GM10248 (cell line): ENCODE measurements at regions not wholly inside any gene's neighbourhood (a gene's known extent, or its start where the extent isn't known, plus 50 kb on each side); places are given as distances from the start of the nearest gene placed in this dataset.
"Not testable (repeated sequence)": the region's sequence is repeated elsewhere in the genome, so short reads cannot be mapped to it uniquely, and the experiment has no call there.

Experiments used
- CTCF ChIA-PET: fragments of 300-600 bp; sonication (Branson Sonifier 250); formaldehyde crosslinking; extraction: SDS; loops from one replicate; lab custom pipeline; 2021; ENCODE audit warnings: antibody characterized with exemption; lab: Yijun Ruan, JAX
- POLR2A ChIA-PET: fragments of 350-650 bp; sonication (Branson Sonifier 250); formaldehyde crosslinking; extraction: SDS; loops from one replicate; lab custom pipeline; 2020; ENCODE audit warnings: antibody characterized with exemption; lab: Yijun Ruan, JAX
- DNase-seq: peaks from one replicate; pipeline ENCODE4 v3.0.0; 2012; ENCODE audit errors: extremely low spot score
- TF ChIP-seq, protein P1 (sequence below): IDR thresholded peaks from 2 replicates; pipeline ENCODE4 v1.5.1; 2012; ENCODE audit warnings: mild to moderate bottlenecking, low read depth; ENCODE audit errors: extremely low read depth, missing control alignments, control extremely low read depth

DNA sequence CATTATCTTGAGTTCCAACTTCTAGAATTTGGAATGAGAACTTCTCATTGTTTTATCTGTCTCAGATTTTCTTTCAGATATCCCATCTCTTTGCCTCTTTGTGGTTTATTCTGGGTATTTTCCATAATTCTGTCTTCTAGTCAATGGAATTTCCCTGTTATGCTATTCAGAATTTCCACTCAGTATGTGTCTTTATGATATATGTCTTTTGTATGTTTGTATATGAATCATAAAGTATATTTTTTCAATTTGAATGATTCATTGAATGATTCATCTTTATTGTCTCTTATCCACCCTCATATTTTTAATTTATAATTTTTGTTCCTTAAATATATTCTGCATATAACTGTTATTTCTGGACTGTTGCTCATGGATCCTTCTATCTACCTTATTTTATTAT lies 729.7 kb upstream of the GOT2 start:
- TF ChIP-seq, protein P1, sequence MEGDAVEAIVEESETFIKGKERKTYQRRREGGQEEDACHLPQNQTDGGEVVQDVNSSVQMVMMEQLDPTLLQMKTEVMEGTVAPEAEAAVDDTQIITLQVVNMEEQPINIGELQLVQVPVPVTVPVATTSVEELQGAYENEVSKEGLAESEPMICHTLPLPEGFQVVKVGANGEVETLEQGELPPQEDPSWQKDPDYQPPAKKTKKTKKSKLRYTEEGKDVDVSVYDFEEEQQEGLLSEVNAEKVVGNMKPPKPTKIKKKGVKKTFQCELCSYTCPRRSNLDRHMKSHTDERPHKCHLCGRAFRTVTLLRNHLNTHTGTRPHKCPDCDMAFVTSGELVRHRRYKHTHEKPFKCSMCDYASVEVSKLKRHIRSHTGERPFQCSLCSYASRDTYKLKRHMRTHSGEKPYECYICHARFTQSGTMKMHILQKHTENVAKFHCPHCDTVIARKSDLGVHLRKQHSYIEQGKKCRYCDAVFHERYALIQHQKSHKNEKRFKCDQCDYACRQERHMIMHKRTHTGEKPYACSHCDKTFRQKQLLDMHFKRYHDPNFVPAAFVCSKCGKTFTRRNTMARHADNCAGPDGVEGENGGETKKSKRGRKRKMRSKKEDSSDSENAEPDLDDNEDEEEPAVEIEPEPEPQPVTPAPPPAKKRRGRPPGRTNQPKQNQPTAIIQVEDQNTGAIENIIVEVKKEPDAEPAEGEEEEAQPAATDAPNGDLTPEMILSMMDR = no peak

DNA sequence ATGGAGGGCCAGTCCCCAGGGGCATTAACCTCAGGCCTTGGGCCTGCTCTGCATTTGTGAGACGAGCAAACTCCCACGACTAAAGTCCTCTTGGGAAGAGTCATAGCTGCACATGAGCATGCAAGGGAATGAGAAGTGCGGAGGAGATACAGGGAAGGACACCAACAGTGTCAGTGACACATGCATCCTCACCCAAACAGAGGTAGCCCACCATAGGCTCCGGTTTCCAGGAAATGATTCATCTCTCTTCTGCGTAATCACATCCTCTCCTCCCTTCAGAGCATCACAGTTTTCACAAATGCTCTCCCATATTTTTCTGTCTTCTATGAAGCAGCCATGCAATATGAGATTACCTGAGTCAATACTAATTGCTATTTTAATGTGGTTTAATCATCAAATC lies 725.7 kb upstream of the GOT2 start:
- TF ChIP-seq, protein P1 = no peak
- CTCF ChIA-PET = no interaction called here
- DNase-seq = no peak
- POLR2A ChIA-PET = no interaction called here

More for the DNA sequence above, 729.7 kb upstream of the GOT2 start:
- POLR2A ChIA-PET = no interaction called here
- no peak for DNase-seq
- CTCF ChIA-PET = no interaction called here

DNA sequence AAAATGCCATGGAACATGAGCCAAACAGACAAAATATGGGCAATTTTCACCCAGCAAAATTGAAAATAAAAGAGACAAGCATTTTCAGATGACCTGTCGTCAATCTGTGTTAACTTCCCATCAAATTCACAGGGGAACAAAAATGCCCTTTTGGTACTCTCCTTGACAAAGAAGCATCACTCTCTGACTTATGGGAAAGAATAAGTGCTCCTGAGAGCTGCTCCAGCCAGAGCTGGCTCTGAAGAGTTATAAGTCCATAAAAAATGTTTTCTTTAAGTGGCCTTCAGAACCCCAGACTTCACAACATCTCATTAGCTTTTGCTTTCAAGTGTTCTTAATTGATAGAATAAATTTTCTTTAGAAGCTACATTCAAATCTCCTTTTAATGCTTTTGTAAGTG lies 721.4 kb upstream of the GOT2 start:
- DNase-seq = no peak
- ChIA-PET POLR2A (no interaction called here), CTCF (no interaction called here)
- TF ChIP-seq, protein P1 = no peak

DNA sequence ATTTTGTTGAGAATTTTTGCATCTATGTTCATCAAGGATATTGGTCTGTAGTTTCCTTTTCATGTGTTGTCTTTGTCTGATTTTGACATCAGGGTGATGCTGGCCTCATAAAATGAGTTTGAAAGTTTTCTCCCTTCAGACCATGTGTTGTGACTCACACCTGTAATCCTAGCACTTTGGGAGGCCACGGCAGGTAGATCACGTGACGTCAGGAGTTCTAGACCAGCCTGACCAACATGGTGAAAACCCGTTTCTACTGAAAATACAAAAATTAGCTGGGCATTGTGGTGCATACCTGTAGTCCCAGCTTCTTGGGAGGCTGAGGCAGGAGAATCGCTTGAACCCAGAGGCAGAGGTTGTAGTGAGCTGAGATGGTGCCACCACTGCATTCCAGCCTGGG lies 716.4 kb upstream of the GOT2 start:
- CTCF ChIA-PET, POLR2A ChIA-PET, DNase-seq: not testable (repeated sequence)

DNA sequence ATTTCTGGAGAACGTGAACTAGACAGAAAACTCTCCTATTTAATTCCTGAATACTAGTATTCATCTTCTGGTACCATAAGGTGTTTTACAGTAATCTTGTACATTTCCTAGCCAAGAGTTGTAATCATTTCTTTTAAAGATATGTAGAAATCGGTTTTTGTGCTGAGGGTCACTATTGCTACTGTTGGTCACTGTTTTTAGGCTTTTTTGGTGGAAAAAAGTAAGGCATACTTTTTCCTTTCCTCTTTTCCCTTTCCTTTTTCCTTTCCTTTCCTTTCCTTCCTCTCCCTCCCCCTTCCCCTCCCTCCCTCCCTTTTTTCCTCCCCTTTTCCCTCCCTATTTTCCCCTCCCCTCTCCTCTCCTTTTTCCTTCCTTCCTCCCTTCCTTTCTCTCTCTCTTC lies 706.4 kb upstream of the GOT2 start:
- CTCF ChIA-PET = no interaction called here
- TF ChIP-seq, protein P1 = no peak

DNA sequence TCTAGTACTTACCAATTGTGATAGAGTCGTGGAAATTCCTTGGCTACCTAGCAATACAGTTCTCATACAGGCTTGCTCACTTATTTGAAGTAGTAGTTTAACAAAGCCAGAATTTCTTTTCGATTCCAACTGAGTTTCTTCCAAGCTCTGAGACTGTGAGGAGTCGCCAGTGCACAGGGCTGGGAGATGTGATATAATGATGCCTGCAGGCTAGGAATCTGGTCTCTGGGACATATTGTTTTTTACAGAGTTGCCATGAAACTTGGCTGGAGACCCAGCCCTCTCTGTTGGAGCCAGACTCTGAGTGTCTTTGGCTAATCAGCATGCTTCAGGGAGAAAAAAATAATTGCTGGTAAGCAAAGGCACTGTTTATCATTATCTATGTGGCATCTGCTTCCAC lies 698.8 kb upstream of the GOT2 start:
- CTCF ChIA-PET = no interaction called here
- TF ChIP-seq, protein P1 = no peak
- POLR2A ChIA-PET = no interaction called here
- no peak for DNase-seq

More for the DNA sequence above, 706.4 kb upstream of the GOT2 start:
- no peak for DNase-seq
- POLR2A ChIA-PET = no interaction called here

DNA sequence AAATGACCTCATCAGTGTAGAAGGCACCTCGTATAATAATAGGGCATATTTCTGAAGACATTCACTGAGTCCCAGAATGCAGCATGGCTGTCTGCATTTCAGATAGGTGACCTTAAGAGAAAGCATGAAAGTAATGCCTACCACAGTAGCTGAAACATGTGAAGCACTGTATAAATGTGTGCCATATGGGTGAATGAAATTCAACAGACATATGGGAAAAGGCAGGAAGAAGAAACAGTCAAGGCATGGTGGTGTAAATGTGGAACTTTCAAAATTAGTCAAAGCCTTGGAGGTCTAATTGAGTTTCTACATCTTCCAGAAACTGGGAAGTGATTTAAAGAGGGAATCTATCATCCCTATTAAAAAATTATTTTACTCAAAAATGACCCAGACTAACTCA lies 698.2 kb upstream of the GOT2 start:
- POLR2A ChIA-PET = no interaction called here
- DNase-seq = no peak
- CTCF ChIA-PET = no interaction called here
- TF ChIP-seq, protein P1 = no peak
